Epithelial cell of esophagus (primary cell): ENCODE measurements at regions not wholly inside any gene's neighbourhood (a gene's known extent, or its start where the extent isn't known, plus 50 kb on each side); places are given as distances from the start of the nearest gene placed in this dataset.
"Not testable (repeated sequence)": the region's sequence is repeated elsewhere in the genome, so short reads cannot be mapped to it uniquely, and the experiment has no call there.

Source experiments
- DNase-seq: peaks from one replicate; pipeline ENCODE4 v3.0.0; 2010; ENCODE audit warnings: low read depth
- H3K4me3 ChIP-seq: 2 replicates; pipeline ENCODE4 v1.5.1; 2011; ENCODE audit warnings: mild to moderate bottlenecking, low read length, control low read depth
- TF ChIP-seq, protein P1 (sequence below): IDR thresholded peaks from 2 replicates; pipeline ENCODE4 v1.5.1; 2011; ENCODE audit warnings: low read depth, mild to moderate bottlenecking, low read length, control low read depth, inconsistent platforms; ENCODE audit not compliant: insufficient read depth; ENCODE audit errors: missing control alignments

DNA sequence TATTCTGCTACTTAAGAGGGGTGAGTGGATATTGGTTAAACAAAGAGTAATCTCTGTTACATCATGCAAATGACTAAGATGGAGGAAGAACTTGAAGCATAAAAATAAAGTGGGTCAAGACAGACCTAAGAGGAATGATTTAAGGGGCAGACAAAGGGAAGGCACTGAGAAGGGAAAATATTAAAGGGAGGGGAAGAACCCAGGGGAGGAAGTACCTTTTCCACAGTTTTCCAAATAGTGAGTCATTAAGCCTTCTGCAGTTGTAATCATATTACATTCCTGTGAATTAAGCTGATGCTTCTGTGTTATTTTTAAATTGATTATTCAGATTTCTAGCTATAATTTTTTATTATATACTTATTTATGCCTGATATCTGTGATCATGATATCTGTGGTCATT is 253.3 kb downstream of the CENPC start:
- no peak for DNase-seq

GRCh38 chr4:67291644-67292043 is 253.7 kb downstream of the CENPC start:
- TF ChIP-seq, protein P1, sequence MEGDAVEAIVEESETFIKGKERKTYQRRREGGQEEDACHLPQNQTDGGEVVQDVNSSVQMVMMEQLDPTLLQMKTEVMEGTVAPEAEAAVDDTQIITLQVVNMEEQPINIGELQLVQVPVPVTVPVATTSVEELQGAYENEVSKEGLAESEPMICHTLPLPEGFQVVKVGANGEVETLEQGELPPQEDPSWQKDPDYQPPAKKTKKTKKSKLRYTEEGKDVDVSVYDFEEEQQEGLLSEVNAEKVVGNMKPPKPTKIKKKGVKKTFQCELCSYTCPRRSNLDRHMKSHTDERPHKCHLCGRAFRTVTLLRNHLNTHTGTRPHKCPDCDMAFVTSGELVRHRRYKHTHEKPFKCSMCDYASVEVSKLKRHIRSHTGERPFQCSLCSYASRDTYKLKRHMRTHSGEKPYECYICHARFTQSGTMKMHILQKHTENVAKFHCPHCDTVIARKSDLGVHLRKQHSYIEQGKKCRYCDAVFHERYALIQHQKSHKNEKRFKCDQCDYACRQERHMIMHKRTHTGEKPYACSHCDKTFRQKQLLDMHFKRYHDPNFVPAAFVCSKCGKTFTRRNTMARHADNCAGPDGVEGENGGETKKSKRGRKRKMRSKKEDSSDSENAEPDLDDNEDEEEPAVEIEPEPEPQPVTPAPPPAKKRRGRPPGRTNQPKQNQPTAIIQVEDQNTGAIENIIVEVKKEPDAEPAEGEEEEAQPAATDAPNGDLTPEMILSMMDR: no peak
- H3K4me3 ChIP-seq: no peak overlapping the region
- DNase-seq: no peak

More for the DNA sequence above, 253.3 kb downstream of the CENPC start:
- no peak overlapping the region for H3K4me3 ChIP-seq
- TF ChIP-seq, protein P1: no peak

- H3K4me3 ChIP-seq: no peak overlapping the region
- TF ChIP-seq, protein P1: peak; percentile 25
- peak; percentile 18 for DNase-seq
These were observed 256.3 kb downstream of the CENPC start for GRCh38 chr4:67288964-67289363.

DNA sequence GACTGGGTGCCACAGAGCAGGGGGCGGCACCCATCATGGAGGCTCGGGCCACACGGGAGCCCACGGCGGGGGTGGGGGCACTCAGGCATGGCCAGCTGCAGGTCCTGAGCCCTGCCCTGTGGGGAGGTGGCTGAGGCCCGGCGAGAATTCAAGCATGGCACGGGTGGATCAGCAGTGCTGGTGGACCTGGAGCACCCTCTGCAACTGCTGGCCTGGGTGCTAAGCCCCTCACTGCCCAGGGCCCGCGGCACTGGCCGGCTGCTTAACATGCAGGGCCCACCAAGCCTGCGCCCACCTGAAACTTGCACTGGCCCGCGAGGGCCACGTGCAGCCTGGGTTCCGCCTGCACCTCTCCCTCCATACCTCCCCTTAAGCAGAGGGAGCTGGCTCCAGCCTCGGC is 258.6 kb downstream of the CENPC start:
- TF ChIP-seq, protein P1: no peak
- DNase-seq: no peak
- no peak overlapping the region for H3K4me3 ChIP-seq

GRCh38 chr4:67282749-67283148 is 262.6 kb downstream of the CENPC start:
- no peak overlapping the region for H3K4me3 ChIP-seq
- TF ChIP-seq, protein P1: no peak
- DNase-seq: no peak

- DNase-seq: no peak
- H3K4me3 ChIP-seq: no peak overlapping the region
- TF ChIP-seq, protein P1: no peak
These were observed 270.0 kb downstream of the CENPC start for GRCh38 chr4:67275179-67275750.

GRCh38 chr4:67274671-67275070 is 270.6 kb downstream of the CENPC start:
- DNase-seq, H3K4me3 ChIP-seq: not testable (repeated sequence)
